Keratinocyte (primary cell): ENCODE measurements at regions not wholly inside any gene's neighbourhood (a gene's known extent, or its start where the extent isn't known, plus 50 kb on each side); places are given as distances from the start of the nearest gene placed in this dataset.

Experiments
- DNase-seq: peaks from one replicate; pipeline ENCODE4 v3.0.0-alpha.2; 2011; ENCODE audit warnings: low read depth, missing footprints, low spot score
- FAIRE-seq: peaks from 2 replicates; lab custom pipeline; 2011; peaks lifted over from hg19 to GRCh38; lab: Jason Lieb, UNC
- H2AFZ ChIP-seq: 2 replicates; pipeline ENCODE4 v1.6.0; 2012; ENCODE audit warnings: low read length, control low read depth, inconsistent platforms; ENCODE audit not compliant: control insufficient read depth
- H3K27ac ChIP-seq: 2 replicates; pipeline ENCODE4 v1.5.1; 2011; ENCODE audit warnings: low read length; ENCODE audit not compliant: control insufficient read depth, insufficient read depth
- H3K27me3 ChIP-seq: 3 replicates; pipeline ENCODE4 v1.6.0; 2011; ENCODE audit warnings: low read length; ENCODE audit not compliant: control insufficient read depth, insufficient read depth; ENCODE audit errors: extremely low read depth
- H3K36me3 ChIP-seq, 2 experiments: 2 replicates in 1 of 2; 3 replicates in 1 of 2; pipeline ENCODE4 v1.5.1; 2011; ENCODE audit warnings: low read length in 2 of 2, mild to moderate bottlenecking in 1 of 2; ENCODE audit not compliant: control insufficient read depth in 2 of 2, insufficient read depth in 2 of 2; ENCODE audit errors: extremely low read depth in 1 of 2
- H3K4me1 ChIP-seq: 3 replicates; pipeline ENCODE4 v1.5.1; 2011; ENCODE audit warnings: low read length; ENCODE audit not compliant: control insufficient read depth, insufficient read depth; ENCODE audit errors: extremely low read depth
- H3K4me2 ChIP-seq: 3 replicates; pipeline ENCODE4 v1.6.0; 2011; ENCODE audit warnings: low read depth, low read length; ENCODE audit not compliant: control insufficient read depth, insufficient read depth; ENCODE audit errors: extremely low read depth
- H3K4me3 ChIP-seq, 3 experiments: fragments of 200-600 bp in 1 of 3; sonication (generic) in 1 of 3; 2 replicates in 2 of 3; 3 replicates in 1 of 3; pipeline ENCODE4 v1.5.1; 2011 to 2016; ENCODE audit warnings: low read length in 3 of 3, mild to moderate bottlenecking in 3 of 3, control low read depth in 2 of 3, inconsistent platforms in 1 of 3, low read depth in 1 of 3, mixed read lengths in 1 of 3, mixed run types in 1 of 3, moderate library complexity in 1 of 3; ENCODE audit not compliant: control insufficient read depth in 2 of 3, insufficient read depth in 2 of 3; ENCODE audit errors: extremely low read depth in 1 of 3
- H3K79me2 ChIP-seq: 2 replicates; pipeline ENCODE4 v1.6.0; 2012; ENCODE audit warnings: low read length; ENCODE audit not compliant: control insufficient read depth, insufficient read depth
- H3K9ac ChIP-seq: 3 replicates; pipeline ENCODE4 v1.6.0; 2011; ENCODE audit warnings: low read length; ENCODE audit not compliant: control insufficient read depth, insufficient read depth; ENCODE audit errors: extremely low read depth
- H3K9me1 ChIP-seq: 3 replicates; pipeline ENCODE4 v1.6.0; 2011; ENCODE audit warnings: low read length; ENCODE audit not compliant: control insufficient read depth, insufficient read depth; ENCODE audit errors: extremely low read depth
- H3K9me3 ChIP-seq: 2 replicates; pipeline ENCODE4 v1.5.1; 2012; ENCODE audit warnings: low read depth, low read length; ENCODE audit not compliant: control insufficient read depth
- H4K20me1 ChIP-seq: 3 replicates; pipeline ENCODE4 v1.6.0; 2011; ENCODE audit warnings: low read length; ENCODE audit not compliant: control insufficient read depth, insufficient read depth; ENCODE audit errors: extremely low read depth
- EZH2 ChIP-seq: IDR thresholded peaks from one replicate; pipeline ENCODE4 v1.6.1; 2012; ENCODE audit warnings: inconsistent platforms, mild to moderate bottlenecking, low read length, moderate library complexity
- dilution Hi-C: fragments of 300-500 bp; cut with MboI; formaldehyde crosslinking; loops from one replicate; pipeline ENCODE4 v1.7.0; 2020; ENCODE audit warnings: low sequenced_read_pairs; ENCODE audit not compliant: extremely low pct_ligation_motif_present
- TF ChIP-seq, protein P1 (sequence below), 3 experiments: IDR thresholded peaks in 1 of 3; conservative IDR thresholded peaks in 1 of 3; optimal IDR thresholded peaks in 1 of 3; 2 replicates in 2 of 3; 3 replicates in 1 of 3; pipeline versions ENCODE3 to v1.5.1; 2011; ENCODE audit warnings: low read length in 3 of 3, mild to moderate bottlenecking in 3 of 3, moderate library complexity in 2 of 3, control low read depth in 1 of 3, inconsistent platforms in 1 of 3; ENCODE audit not compliant: insufficient read depth in 2 of 3; ENCODE audit errors: extremely low read depth in 1 of 3

GRCh38 chr18:24593886-24594285 lies 133.4 kb downstream of the HRH4 start:
- dilution Hi-C loops = no loop called here

DNA sequence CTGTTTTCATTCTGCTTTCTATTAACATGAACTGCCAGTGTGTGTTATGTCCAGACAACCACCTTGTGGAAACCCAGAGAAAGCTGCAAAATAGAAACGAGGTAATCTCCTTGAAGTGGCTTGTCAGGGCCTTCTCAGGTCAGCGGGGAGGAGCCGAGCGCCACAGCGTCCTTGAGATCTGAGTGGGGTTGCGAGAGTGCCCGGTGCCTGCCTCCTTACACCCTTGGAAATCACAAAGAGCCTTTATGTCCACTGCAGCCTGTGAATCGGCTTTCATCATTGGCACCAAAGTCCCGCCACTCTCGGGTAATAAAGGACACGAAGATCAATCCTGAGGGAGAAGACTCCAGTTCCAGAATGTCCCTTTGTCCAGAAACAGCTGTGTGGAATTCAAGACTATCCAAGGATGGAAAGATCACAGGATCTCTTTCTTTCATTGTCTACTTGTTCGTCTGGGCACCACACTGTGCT lies 135.2 kb downstream of the HRH4 start:
- peaks cover 3% of the 10 kb centered on the region for H3K27me3 ChIP-seq
- no peaks in the 10 kb centered on the region for H4K20me1 ChIP-seq
- no peak overlapping the region for H3K4me3 ChIP-seq
- H3K9me3 ChIP-seq = no peaks in the 10 kb centered on the region
- no peak overlapping the region for H2AFZ ChIP-seq
- no peaks in the 10 kb centered on the region for H3K4me1 ChIP-seq
- H3K27ac ChIP-seq = no peak overlapping the region
- dilution Hi-C loops = no loop called here
- TF ChIP-seq EZH2 = no peak
- TF ChIP-seq, protein P1, sequence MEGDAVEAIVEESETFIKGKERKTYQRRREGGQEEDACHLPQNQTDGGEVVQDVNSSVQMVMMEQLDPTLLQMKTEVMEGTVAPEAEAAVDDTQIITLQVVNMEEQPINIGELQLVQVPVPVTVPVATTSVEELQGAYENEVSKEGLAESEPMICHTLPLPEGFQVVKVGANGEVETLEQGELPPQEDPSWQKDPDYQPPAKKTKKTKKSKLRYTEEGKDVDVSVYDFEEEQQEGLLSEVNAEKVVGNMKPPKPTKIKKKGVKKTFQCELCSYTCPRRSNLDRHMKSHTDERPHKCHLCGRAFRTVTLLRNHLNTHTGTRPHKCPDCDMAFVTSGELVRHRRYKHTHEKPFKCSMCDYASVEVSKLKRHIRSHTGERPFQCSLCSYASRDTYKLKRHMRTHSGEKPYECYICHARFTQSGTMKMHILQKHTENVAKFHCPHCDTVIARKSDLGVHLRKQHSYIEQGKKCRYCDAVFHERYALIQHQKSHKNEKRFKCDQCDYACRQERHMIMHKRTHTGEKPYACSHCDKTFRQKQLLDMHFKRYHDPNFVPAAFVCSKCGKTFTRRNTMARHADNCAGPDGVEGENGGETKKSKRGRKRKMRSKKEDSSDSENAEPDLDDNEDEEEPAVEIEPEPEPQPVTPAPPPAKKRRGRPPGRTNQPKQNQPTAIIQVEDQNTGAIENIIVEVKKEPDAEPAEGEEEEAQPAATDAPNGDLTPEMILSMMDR (optimal IDR thresholded peaks at IDR 0.05 in 1 of 3, IDR thresholded peaks at IDR 0.05 in 1 of 3, conservative IDR thresholded peaks at IDR 0.05 in 1 of 3; ENCODE audit: extremely low read depth in 1 of 3, insufficient read depth in 2 of 3, low read length in 3 of 3) = no peak
- no peaks in the 10 kb centered on the region for H3K9me1 ChIP-seq
- FAIRE-seq (no peak), DNase-seq (no peak)
- no peaks in the 10 kb centered on the region for H3K79me2 ChIP-seq
- no peaks in the 10 kb centered on the region for H3K36me3 ChIP-seq
- no peak overlapping the region for H3K4me2 ChIP-seq
- no peak overlapping the region for H3K9ac ChIP-seq

More at GRCh38 chr18:24593886-24594285, 133.4 kb downstream of the HRH4 start:
- Histone ChIP-seq H3K9me3 (no peaks in the 10 kb centered on the region), H3K9me1 (no peaks in the 10 kb centered on the region), H4K20me1 (no peaks in the 10 kb centered on the region), H3K4me2 (no peak overlapping the region), H3K27ac (no peak overlapping the region), H2AFZ (no peak overlapping the region), H3K9ac (no peak overlapping the region), H3K27me3 (peaks cover 3% of the 10 kb centered on the region), H3K4me3 (no peak overlapping the region), H3K36me3 (no peaks in the 10 kb centered on the region), H3K4me1 (no peaks in the 10 kb centered on the region), H3K79me2 (no peaks in the 10 kb centered on the region)
- FAIRE-seq (no peak), DNase-seq (no peak)
- TF ChIP-seq EZH2 = no peak
- TF ChIP-seq, protein P1 (optimal IDR thresholded peaks at IDR 0.05 in 1 of 3, IDR thresholded peaks at IDR 0.05 in 1 of 3, conservative IDR thresholded peaks at IDR 0.05 in 1 of 3; ENCODE audit: extremely low read depth in 1 of 3, insufficient read depth in 2 of 3, low read length in 3 of 3) = no peak
